Erythroblast (primary cell): ENCODE measurements at regions not wholly inside any gene's neighbourhood (a gene's known extent, or its start where the extent isn't known, plus 50 kb on each side); places are given as distances from the start of the nearest gene placed in this dataset.
"Not testable (repeated sequence)": the region's sequence is repeated elsewhere in the genome, so short reads cannot be mapped to it uniquely, and the experiment has no call there.

ENCODE experiments used
- DNase-seq, 2 experiments: peaks; one replicate each; lab custom pipeline; 2025; lab: John Stamatoyannopoulos, UW
- GATA1 ChIP-seq: IDR thresholded peaks from 2 replicates; pipeline ENCODE4 v1.6.1; 2011; ENCODE audit warnings: low read depth, mild to moderate bottlenecking, control low read depth, low read length, moderate library complexity
- POLR2A ChIP-seq: IDR thresholded peaks from 2 replicates; pipeline ENCODE4 v1.6.1; 2011; ENCODE audit warnings: mild to moderate bottlenecking, low read length

DNA sequence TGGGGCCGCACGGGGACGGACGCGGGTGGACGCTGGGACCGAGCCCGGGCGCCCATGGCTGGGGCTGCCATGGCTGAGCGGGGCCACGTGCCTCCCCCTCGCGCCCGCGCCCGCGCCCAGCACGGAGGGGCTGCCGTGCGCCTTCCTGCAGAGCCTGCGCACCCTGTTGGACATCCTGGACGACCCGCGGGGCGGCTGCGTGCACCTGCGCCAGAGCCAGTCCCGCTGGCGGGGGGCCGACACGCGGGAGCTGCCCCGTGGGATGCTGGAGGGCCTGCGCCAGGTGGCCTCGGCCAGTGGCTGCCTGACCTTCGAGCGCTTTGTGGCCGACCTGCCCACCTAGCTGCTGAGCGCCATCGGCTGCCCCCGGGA, 72.5 kb upstream of the KCTD7 start:
- DNase-seq: no peak
- TF ChIP-seq GATA1: no peak
- no peak for TF ChIP-seq POLR2A

DNA sequence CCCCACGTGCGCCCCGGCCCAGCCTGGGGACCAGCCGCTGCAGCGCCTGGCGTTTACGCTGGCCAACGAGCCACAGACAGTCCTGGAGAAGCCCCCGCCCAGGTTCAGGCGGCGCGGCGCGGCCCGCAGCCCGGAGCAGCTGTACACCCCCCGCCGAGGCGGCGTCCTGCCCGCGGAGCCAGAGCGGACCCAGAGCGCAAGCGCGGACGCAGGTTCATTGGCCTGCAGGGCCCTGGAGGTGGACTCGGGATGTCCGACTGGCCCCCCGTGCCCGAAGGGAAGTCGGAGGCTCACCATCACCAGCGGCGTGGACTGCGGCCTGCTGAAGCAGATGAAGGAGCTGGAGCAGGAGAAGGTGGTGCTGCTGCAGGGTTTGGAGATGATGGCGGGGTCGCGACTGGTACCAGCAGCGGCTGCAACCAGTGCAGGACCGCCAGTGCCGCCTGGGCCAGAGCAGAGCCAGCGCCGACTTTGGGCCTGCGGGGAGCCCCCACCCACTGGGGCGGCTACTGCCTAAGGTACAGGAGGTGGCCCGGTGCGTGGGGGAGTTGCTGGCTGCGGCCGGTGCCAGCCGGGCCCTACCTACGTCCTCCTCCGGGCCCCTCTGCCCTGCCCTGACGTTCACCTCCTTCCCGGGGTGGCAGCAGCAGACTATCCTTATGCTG, 72.0 kb upstream of the KCTD7 start:
- no peak for DNase-seq
- no peak for TF ChIP-seq GATA1
- no peak for TF ChIP-seq POLR2A

- peak; percentile 59 to 82 for DNase-seq
- TF ChIP-seq GATA1: no peak
- TF ChIP-seq POLR2A: no peak
Observed at GRCh38 chr7:66557214-66558200, 71.2 kb upstream of the KCTD7 start.

- TF ChIP-seq POLR2A (no peak), GATA1 (no peak)
- DNase-seq: no peak
Observed at GRCh38 chr7:66558201-66558641, 70.5 kb upstream of the KCTD7 start.

DNA sequence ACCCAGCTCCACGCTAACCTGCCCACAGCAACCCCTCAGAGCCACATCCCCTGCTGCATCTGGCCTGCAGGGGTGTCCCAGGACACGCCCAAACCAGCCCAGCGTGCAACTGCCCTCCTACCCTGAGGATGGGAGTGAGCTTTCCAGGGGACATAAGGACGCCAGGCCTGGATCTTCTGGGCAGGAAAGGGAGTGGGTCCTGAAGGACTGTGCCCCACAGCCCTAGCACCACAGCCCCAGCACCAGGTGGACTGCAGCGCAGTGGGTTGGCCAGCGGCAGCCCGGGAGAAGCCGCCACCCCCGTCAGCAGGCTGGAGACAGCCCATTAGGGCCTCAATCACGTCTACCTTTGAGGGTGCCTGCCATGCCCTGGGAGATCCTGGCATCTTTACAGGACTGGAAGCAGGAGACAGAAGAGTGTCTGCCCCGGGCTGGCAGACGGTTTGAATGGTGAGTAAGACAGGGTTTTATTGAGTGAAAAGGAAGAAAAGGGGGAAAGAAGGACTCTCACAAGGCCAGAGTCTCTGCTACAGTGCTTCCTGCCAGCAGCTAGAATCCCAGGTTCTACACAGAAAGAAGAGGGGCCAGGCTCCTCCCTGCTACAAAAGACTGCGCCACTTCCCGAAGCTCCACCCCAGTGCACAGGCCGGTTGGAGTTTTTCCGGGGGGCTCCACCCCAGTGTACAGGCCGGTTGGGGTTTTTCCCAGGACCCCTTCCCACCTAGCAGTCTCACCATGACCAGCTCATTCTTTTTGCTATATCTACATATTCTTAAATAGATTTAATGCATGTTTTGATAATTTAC, 69.8 kb upstream of the KCTD7 start:
- DNase-seq: no peak
- TF ChIP-seq GATA1: no peak
- TF ChIP-seq POLR2A: no peak

DNA sequence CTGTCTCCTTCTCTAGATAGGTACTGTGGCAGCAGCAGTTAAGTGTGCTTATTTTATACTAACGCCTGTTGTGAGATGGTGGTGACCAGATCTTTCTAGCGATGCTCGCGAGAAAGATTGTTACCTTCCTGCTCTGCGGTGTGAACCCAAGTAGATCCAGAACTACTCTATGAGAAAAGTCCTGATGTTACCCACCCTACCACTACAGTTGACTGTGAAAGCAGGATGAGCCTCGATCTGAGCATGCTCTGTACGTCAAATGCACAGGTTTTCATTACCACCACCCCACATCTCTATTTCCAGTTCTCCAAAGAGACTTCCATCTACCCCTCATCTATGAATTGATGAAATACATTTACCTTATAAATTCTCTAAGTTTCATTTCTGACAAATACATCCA, 64.6 kb upstream of the KCTD7 start:
- DNase-seq: no peak
- TF ChIP-seq GATA1 (no peak), POLR2A (no peak)

DNA sequence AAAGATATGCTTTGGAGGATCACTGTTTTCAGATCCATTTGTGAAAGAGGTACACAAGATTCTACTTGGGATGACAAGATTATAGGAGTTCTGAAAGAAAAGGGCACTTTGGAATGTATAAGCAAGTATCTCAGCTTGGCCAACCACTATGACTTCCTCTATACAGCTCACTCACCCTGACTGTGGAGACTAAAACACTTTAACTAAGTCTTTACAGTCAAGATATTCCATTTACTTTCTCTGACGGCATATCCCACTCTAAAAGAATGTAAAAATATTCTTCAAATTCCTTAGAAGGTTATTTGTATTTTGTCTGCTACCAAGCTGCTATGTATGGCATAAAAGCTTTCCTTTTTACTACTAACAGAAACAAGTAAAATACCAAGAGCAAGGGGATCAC, 58.5 kb upstream of the KCTD7 start:
- not testable (repeated sequence) for DNase-seq

GRCh38 chr7:66571568-66571967, 57.1 kb upstream of the KCTD7 start:
- TF ChIP-seq GATA1 (no peak), POLR2A (no peak)
- no peak for DNase-seq

GRCh38 chr7:66573782-66574495, 54.7 kb upstream of the KCTD7 start:
- peak; percentile 18 to 59 for DNase-seq

GRCh38 chr7:66574768-66575167, 53.9 kb upstream of the KCTD7 start:
- not testable (repeated sequence) for DNase-seq

- TF ChIP-seq POLR2A (no peak), GATA1 (no peak)
- no peak for DNase-seq
Observed at GRCh38 chr7:66575398-66575797, 53.3 kb upstream of the KCTD7 start.

GRCh38 chr7:66576646-66577045, 52.0 kb upstream of the KCTD7 start:
- no peak for DNase-seq
- TF ChIP-seq POLR2A: no peak
- no peak for TF ChIP-seq GATA1
